ENCODE measurements at regions not wholly inside any gene's neighbourhood (a gene's known extent, or its start where the extent isn't known, plus 50 kb on each side); places are given as distances from the start of the nearest gene placed in this dataset.

DNA sequence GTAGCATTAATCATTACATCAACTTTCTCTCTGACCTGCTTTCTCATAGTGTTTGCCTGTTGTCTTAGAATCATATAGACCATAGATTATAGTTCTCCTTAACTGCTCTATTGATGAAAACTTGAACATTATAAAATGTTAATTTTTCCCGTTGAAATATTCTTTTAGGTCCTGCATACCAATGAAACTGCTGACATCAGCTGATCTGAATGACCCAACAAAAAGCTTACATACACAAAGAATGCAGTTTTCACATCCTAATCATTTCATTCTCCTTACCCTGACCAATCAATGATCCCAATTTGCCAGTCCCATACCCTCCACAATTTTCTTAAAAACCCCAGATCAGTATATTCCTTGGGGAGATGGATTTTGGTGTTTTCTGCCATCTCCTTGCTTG, 302.9 kb upstream of the MBL2 start:
- no peak for DNase-seq (ENCODE audit: low spot score)
- no peak for TF ChIP-seq CTCF (IDR thresholded peaks at IDR 0.05; ENCODE audit: unreplicated experiment)
- Mint-ChIP-seq H3K27ac (ENCODE audit: unreplicated experiment) (no peak overlapping the region), H3K36me3 (ENCODE audit: low read depth, unreplicated experiment) (no peaks in the 10 kb centered on the region), H3K9me3 (ENCODE audit: unreplicated experiment) (no peaks in the 10 kb centered on the region), H3K4me3 (ENCODE audit: unreplicated experiment) (no peak overlapping the region), H3K27me3 (ENCODE audit: unreplicated experiment) (no peaks in the 10 kb centered on the region), H3K4me1 (ENCODE audit: unreplicated experiment) (no peaks in the 10 kb centered on the region)

- TF ChIP-seq CTCF (IDR thresholded peaks at IDR 0.05; ENCODE audit: unreplicated experiment), result no peak
- no peaks in the 10 kb centered on the region for H3K9me3 Mint-ChIP-seq (ENCODE audit: unreplicated experiment)
- H3K4me1 Mint-ChIP-seq (ENCODE audit: unreplicated experiment), result no peaks in the 10 kb centered on the region
- H3K27ac Mint-ChIP-seq (ENCODE audit: unreplicated experiment), result no peak overlapping the region
- no peak for DNase-seq (ENCODE audit: low spot score)
- no peaks in the 10 kb centered on the region for H3K36me3 Mint-ChIP-seq (ENCODE audit: low read depth, unreplicated experiment)
- no peak overlapping the region for H3K4me3 Mint-ChIP-seq (ENCODE audit: unreplicated experiment)
- no peaks in the 10 kb centered on the region for H3K27me3 Mint-ChIP-seq (ENCODE audit: unreplicated experiment)
These were observed 299.6 kb upstream of the MBL2 start for GRCh38 chr10:53072144-53072543.

- Mint-ChIP-seq H3K27ac (ENCODE audit: unreplicated experiment) (no peak overlapping the region), H3K36me3 (ENCODE audit: low read depth, unreplicated experiment) (no peaks in the 10 kb centered on the region), H3K4me3 (ENCODE audit: unreplicated experiment) (no peak overlapping the region), H3K4me1 (ENCODE audit: unreplicated experiment) (no peaks in the 10 kb centered on the region), H3K27me3 (ENCODE audit: unreplicated experiment) (no peaks in the 10 kb centered on the region), H3K9me3 (ENCODE audit: unreplicated experiment) (no peaks in the 10 kb centered on the region)
- no peak for TF ChIP-seq CTCF (IDR thresholded peaks at IDR 0.05; ENCODE audit: unreplicated experiment)
- no peak for DNase-seq (ENCODE audit: low spot score)
These were observed 299.0 kb upstream of the MBL2 start for GRCh38 chr10:53071505-53072125.

DNA sequence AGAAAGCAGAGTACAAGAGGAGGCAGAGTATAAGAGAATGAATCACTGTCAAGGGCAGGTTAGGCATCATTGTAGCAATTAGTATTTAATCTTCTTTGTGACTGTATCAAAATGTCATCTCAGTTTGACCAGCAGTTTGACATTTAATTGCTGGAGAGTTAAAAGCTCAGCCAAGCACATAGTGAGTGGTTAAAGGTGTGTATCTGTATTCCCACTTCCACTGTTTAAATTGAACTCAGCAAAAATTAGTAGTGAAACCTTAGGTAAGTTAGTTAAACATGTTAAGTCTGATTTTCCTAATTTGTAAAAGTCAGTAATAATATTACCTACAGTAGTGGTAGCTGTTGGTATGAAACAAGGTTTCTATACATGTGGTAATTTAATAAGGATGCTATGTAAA, 296.4 kb upstream of the MBL2 start:
- Mint-ChIP-seq H3K27ac (ENCODE audit: unreplicated experiment) (no peak overlapping the region), H3K4me3 (ENCODE audit: unreplicated experiment) (no peak overlapping the region), H3K9me3 (ENCODE audit: unreplicated experiment) (no peaks in the 10 kb centered on the region), H3K4me1 (ENCODE audit: unreplicated experiment) (no peaks in the 10 kb centered on the region), H3K36me3 (ENCODE audit: low read depth, unreplicated experiment) (no peaks in the 10 kb centered on the region), H3K27me3 (ENCODE audit: unreplicated experiment) (no peaks in the 10 kb centered on the region)
- no peak for DNase-seq (ENCODE audit: low spot score)
- no peak for TF ChIP-seq CTCF (IDR thresholded peaks at IDR 0.05; ENCODE audit: unreplicated experiment)

GRCh38 chr10:53064614-53065013, 292.0 kb upstream of the MBL2 start:
- Mint-ChIP-seq H3K27ac (ENCODE audit: unreplicated experiment) (no peak overlapping the region), H3K9me3 (ENCODE audit: unreplicated experiment) (no peaks in the 10 kb centered on the region), H3K27me3 (ENCODE audit: unreplicated experiment) (no peaks in the 10 kb centered on the region), H3K4me1 (ENCODE audit: unreplicated experiment) (no peaks in the 10 kb centered on the region), H3K36me3 (ENCODE audit: low read depth, unreplicated experiment) (no peaks in the 10 kb centered on the region), H3K4me3 (ENCODE audit: unreplicated experiment) (no peak overlapping the region)
- TF ChIP-seq CTCF (IDR thresholded peaks at IDR 0.05; ENCODE audit: unreplicated experiment), result no peak
- no peak for DNase-seq (ENCODE audit: low spot score)
